ENCODE measurements at regions not wholly inside any gene's neighbourhood (a gene's known extent, or its start where the extent isn't known, plus 50 kb on each side); places are given as distances from the start of the nearest gene placed in this dataset.

DNA sequence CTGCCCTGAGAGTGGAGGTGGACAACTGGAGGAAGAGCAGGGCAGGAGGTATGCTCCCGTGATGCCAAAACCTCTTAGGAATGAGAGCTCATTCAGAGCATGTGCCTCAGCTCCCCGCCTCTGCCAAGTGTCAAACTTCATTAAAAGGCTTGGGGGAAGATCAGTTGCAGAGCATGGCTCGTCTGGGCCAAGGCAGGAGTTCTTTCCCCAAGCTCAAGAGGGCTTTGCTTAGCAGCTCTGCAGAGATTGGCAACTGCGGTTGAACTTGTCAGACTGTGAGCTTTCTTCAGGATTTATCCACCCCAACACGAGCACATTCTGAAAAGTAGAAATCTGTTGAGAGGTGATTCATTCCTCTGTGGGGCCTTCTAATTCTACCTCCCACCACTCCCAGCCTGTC is 248.1 kb downstream of the HS3ST3A1 start:
- no peak for DNase-seq (ENCODE audit: low read depth in 2 of 2)

DNA sequence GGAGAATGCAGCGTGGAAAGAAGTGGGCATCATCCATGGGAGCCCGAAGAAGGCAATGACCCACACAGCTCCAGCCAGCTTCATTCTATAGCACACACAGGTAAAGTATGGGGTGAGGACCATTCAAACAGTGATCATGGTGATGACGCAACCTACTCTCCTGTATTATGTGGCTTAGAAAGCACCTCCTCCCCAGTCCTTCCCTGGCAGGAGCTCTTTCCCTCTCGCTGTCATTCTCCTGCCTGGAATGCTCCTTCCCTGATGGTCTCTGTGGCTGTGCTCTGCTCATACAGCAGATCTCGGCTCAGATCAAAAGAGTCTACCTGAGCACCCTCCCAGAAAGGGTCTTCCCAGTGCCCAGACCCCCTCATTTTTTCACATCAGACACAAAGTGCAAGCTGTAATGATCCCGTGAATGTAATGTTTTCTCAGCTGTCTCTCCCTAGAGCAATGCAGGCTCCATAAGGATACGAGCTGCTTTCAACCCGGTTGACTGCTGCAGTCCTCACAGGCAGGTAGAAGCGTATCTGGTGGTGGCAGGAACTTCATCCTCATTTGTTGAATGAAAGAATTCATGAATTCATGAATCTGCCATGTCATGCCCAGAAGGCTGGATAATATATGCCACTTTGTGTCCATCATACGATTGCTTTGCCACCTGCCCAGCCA is 248.8 kb downstream of the HS3ST3A1 start:
- DNase-seq (ENCODE audit: low read depth in 2 of 2) = no peak

DNA sequence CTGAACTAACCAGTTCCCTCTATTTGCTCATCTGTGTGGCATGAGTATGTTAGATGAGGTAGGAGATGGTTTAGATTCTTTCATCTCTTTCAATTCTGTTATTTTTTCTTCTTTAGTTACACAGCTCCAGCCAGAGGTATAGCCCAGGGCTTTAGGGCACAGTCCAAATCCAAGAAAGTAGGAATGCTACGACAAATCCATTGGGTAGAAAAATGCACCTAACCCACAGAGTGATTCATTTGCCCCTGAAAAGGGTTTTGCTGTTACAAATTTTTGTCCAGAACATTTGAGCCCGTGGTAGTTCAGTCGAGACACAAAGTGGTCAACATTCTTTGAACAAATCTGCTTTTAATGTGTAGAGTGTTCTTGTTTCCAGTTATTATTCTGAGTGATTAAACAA is 250.7 kb downstream of the HS3ST3A1 start:
- DNase-seq (ENCODE audit: low read depth in 2 of 2) = no peak

DNA sequence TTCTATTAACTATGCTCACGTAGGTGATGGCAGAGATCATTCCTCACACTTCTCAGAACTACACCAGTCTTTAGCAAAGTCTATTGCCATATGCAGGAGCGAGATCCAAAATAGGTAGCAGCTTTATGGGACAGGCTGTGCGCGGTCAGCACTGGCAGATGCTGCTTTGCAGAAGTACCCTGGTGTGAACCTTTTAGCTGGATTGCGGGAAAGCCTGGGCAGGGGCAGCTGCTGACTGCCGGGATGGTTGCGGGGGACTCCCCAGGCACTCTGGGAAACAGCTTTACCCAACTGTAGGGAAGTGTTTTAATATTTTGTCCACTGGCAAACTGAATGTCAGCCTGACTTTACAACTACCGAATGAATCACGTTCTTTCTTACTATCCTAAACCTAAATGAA is 251.3 kb downstream of the HS3ST3A1 start:
- no peak for DNase-seq (ENCODE audit: low read depth in 2 of 2)

DNA sequence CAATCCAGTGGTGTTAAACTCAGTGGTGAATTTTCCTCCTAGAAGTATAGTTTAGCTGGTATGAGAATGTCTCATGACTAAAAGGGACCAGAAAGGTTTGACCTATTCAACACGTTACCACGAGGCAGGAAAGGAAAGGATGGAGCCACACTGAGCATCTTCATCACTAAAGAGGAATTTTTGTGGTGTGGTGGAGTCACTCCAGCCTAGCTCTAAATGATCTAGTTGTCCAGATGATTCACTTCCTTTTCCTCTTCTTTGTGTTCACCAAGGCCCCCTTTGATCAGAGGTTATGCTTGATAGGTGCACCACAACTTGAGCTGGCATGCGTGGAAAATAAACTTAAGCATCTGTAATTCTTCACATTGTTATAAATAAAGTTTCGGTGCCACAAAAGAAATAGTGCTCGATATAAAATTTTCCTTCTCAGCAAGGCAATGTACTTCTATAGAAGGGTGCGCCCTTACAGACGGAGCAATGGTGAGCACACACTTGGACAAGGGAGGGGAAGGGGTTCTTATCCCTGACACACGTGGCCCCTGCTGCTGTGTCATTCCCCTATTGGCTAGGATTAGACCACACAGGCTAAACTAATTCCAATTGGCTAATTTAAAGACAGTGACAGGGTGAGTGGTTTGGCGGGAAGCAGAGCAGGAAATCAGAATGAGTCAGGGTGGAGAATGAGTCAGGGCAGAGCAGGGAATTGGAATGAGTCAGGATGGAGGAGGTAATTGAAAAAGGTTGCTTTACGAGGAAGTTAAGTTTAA is 254.6 kb downstream of the HS3ST3A1 start:
- DNase-seq (ENCODE audit: low read depth in 2 of 2) = no peak

DNA sequence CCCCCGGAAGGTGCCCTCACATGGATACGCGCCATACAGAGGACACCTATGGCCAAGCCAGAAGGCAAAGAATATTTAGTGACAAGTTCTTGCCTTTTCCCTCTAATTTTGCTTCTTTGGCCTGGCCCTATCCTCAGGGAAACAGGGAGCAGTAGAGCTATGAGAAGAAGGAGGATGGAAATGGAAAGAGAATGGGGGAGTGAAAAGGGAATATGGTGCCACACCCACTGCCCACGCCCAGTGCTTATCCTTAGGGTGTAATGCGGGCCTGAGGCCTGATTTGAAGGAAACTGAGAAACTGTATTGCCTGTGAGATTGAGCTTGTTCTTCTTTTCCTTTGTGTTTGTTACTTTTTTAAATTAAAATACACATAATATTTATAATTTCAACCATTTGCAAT is 255.1 kb downstream of the HS3ST3A1 start:
- no peak for DNase-seq (ENCODE audit: low read depth in 2 of 2)

DNA sequence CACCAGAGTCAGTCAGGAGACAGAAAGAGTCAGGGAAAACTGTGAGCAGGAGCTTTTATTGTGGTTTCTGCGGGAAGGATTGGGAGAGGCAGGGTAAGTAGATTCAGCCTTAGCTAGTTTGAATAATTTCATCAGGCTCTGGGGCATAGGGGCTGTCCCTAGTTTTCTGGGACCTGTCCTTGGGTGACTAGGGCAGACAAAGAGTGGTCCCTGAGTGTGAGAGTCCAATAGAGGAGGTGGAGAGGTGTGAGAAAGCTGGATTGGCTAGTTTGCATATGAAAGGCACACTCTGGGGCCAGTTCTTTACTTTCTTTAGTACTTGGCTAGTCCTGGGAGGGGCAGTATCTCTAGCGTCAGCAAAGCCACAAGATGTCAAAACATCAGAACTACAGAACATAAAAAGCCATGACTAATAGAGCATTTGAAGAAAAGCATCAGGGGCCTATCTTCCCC is 255.6 kb downstream of the HS3ST3A1 start:
- DNase-seq (ENCODE audit: low read depth in 2 of 2) = no peak

DNA sequence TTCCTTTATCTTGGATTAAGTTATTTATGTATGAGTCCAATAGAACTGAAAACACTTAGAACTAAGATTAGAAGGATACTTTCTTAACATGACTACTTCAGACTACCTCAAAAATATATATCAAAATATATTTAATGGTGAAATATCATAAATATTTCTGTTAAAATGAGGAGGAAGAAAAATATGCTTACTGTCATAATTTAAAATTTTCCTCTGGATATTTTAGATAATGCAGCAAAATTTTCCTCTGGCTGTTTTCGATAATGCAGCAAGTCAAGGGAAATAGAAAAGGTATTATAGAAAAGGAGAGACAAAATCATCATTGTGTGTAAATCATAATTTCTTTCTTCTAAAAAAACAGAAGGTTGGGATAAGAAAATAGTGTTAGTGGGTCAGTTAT is 263.3 kb downstream of the HS3ST3A1 start:
- no peak for DNase-seq (ENCODE audit: low read depth in 2 of 2)

DNA sequence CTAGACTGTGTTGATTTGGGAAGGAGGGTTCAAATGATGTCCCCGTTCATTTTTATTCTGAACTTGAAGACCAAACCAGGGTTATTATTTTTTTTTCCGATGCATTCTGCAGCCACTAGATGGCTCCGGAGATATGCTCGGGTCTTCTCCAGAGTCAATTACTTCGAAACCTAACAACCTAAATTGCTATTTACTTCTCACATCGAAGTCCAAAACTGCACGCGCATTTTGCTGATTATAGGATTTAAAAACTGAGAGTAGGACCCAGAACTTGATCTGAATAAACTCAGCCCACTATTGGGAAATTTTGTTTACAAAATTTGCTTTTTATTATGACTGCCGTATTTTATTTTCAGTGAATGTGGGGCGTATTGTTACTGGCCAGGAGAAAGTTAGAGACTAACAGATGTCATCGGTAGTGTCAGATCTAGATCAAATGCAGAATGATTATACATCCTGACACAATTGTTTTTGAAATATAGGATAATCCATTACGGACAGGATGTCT is 263.8 kb downstream of the HS3ST3A1 start:
- no peak for DNase-seq (ENCODE audit: low read depth in 2 of 2)

DNA sequence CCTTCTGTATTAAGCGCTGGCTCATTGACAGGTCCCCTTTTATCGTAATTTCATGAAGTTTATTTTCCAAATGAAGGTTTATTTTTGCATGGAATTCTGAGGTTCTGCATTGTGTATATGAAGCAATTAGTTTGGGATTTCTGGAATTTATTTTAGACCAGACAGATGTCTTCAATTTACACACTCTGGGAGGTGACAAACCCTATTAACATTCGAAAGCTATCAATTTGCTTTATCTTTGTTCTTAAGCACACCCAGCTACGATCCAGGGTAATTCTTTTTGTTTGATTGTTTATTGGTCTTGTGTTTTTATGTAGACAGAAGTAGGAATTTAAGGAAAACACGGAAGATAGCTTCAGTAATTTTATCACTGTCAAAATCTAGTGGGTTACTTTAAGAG is 264.6 kb downstream of the HS3ST3A1 start:
- no peak for DNase-seq (ENCODE audit: low read depth in 2 of 2)

DNA sequence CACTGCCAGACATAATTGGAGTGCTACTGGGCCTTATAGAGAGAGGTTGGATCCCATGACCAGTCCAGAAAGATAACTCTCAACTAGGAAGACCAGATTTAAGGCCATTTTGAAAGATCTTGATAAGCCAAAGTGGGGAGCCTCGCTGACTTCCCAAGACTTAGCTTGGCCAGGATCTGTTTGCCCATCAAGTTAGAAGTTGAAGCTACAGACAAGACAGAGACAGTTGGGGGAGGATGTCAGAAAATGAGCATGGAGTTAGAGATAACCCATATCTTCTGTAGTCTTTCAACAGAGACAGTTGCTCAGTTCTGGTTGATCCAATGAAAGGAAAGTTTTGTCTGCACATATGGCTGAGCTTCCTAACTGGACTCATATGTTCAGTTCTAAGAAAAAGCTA is 267.4 kb downstream of the HS3ST3A1 start:
- DNase-seq (ENCODE audit: low read depth in 2 of 2) = no peak

DNA sequence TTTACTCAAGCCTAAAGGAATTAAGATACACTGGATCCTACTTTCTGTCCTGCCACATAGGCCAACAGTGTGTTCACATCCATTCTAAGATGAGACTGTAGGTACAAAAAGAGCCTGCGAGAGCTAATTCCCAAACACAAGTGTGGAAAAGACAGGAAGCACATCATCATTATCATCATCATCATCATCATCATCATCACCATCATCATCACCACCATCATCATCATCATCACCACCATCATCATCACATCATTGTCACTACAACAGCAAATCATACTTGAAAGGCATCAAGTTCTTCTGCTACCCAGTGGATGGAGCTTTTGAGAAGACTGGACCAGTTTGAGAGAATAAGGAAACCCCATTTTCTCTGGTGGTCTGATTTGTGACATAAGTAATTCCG is 268.1 kb downstream of the HS3ST3A1 start:
- DNase-seq (ENCODE audit: low read depth in 2 of 2) = no peak

DNA sequence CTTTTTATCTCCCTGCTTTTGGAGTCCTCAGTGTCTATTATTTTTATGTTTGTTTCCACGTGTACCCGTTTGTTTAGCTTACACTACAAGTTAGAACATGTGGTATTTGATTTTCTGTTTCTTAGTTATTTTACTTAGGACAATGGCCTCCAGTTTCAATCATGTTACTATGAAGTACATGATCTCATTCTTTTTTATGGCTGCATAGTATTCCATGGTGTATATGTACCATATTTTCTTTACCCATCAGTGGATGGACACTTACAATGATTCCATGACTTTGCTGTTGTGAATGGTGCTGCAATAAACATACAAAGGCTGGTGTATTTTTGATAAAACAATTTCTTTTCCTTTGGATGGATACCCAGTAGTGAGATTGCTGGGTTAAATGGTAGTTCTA is 269.5 kb downstream of the HS3ST3A1 start:
- DNase-seq (ENCODE audit: low read depth in 2 of 2) = no peak

DNA sequence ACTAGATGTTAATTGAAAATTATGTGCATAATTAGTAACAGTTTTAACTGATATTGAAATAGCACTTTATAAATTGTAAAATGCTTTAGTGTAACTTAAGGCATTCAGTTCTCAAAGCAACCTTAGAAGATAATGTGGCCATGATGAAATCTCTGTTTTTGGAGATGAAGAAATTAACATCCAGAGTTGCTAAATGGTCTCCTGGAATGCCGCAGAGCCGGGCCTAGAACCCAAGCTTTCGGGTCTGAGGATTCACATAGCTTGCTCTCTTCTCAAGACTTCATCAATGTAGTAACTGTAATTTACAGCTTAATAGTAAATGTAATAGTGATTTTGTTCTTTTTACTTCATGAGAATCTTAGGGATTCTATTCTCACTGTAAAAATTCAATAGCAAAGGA is 272.3 kb downstream of the HS3ST3A1 start:
- no peak for DNase-seq (ENCODE audit: low read depth in 2 of 2)

DNA sequence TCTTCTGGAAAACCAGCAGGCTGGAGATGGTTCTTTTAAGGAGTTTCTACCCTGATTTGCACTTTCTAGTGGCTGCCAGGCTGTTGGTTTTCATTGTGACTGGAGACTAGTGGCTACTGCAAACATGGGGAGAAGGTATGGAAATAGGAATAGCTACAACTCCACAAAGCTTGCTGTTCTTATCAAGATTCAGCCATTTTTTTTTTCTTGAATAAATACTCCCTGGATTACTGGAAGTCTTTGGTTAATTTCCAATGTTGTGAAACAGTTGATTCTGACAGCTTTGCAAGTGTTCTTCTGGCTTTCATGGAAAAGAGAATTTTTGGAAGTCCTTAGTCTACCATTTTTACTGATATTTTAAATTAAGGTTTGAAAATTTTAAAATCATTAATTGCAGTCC is 277.7 kb downstream of the HS3ST3A1 start:
- DNase-seq (ENCODE audit: low read depth in 2 of 2) = no peak

DNA sequence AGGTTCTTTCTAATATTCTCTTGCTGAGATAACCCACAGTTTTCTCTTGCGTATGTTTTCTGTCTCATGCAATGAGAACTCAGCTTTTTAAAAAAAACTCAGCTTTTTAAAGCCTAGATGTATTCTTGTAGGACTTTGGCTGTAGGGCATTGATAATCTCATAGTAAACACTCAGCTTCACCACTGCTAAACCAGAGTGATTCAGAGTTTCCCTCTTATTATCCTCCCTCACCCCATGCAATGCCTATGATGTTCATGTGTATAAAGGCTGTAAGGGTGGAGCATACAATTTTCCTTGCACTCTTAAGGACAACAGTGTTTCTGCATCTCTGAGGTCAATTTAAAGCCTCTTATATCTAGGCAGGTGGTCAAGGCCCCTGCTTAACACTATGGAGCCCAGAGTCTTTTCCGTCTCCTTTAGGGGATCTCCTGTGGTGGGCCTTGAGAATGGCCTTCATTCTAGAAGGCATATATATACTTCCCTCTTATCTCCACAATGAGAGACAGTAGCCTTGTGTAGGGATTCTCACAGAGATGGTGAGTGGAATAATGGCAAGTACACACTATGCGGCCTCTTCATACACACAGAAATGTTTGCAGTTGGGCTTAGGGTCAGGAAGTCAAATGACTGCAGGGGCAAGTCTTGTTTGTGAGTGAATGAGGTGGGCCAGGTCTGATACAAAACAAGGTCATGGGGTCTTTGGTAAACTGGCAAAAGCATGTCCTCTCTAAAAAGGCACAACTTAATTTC is 279.6 kb downstream of the HS3ST3A1 start:
- no peak for DNase-seq (ENCODE audit: low read depth in 2 of 2)

DNA sequence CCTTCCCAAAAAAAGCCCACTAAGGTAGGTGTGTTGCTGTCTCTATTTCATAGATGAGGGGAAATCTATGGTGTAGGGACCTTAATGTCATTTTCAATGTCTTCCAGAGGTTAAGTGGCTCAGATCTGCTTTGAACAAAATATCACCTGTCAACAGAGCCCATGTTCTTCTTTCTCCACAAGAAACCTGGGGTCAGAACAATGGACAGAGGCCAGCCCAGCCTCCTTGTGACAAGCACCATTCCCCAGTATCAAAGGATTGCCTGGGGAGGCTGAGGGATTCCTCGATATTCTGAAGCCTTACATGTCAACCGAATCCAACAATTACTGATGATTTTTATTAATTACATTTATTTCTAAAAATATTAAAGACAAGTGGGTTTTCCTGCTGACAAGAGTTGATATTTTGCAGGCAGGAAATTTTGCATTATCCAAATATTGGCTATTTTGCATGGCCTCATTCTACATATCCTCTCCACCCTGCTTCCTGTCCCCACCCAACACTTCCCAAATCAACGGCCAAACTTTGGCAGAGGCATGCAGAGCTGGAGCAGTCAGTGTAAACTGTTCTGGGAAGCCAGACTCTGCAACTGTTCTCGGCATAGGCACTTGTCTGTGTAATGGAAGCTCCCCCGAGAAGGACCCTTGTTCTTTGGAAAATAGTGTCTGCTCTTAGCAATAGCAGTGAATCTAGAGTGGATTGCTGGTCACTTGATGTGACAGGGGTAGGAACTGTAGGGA is 281.5 kb downstream of the HS3ST3A1 start:
- no peak for DNase-seq (ENCODE audit: low read depth in 2 of 2)

DNA sequence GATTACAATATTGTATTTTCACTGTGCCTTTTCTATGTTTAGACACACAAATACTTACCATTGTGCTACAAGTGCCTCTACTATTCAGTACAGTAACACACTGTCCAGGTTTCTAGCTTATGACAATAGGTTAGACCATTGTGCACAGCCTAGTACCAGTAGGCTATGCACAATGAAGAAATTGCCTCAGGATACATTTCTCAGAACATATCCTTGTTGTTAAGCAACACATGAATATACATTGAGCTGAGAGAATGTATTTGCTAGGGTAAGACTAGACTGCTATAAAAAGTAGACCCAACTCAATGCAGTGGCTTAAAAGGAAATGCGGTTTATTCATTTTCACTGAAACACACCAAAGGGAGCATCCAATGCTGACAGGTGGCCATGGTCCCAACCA is 285.1 kb downstream of the HS3ST3A1 start:
- no peak for DNase-seq (ENCODE audit: low read depth in 2 of 2)

DNA sequence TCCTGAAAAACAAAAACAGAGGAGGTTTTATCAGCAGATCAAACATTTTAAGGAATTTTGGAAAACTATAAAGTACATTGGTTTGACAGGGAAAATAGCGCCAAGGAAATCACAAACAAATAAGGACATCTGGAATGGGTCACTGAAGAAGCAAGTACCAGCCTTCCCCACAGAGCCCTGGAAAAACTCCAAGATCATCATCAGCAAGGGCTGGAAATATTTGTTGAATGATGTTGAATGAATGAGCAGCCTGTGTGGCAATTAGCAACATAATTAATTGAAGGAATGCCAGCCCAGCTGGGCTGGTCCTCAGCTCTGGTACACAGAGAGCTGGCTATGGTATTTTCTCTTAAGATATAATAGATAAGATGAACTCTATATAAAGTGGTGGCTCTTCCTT is 290.4 kb downstream of the HS3ST3A1 start:
- no peak for DNase-seq (ENCODE audit: low read depth in 2 of 2)

DNA sequence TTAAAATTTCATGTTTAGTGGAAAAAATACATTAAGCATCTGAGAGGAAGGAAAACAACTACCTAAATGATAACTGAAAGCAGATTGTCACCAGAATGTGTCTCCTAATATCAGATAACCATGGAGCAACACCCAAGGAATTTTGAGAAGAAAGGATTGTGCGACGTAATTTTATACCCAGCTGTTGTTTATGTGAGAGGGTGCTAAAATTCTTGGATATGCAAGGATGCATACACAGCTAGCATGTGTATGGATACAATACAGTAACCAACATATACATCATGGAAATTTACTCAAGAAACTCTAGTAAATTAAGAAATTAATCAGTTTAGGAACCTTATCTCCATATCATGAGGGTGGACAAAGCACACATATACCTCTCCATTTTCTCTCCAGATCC is 290.9 kb downstream of the HS3ST3A1 start:
- DNase-seq (ENCODE audit: low read depth in 2 of 2) = no peak

DNA sequence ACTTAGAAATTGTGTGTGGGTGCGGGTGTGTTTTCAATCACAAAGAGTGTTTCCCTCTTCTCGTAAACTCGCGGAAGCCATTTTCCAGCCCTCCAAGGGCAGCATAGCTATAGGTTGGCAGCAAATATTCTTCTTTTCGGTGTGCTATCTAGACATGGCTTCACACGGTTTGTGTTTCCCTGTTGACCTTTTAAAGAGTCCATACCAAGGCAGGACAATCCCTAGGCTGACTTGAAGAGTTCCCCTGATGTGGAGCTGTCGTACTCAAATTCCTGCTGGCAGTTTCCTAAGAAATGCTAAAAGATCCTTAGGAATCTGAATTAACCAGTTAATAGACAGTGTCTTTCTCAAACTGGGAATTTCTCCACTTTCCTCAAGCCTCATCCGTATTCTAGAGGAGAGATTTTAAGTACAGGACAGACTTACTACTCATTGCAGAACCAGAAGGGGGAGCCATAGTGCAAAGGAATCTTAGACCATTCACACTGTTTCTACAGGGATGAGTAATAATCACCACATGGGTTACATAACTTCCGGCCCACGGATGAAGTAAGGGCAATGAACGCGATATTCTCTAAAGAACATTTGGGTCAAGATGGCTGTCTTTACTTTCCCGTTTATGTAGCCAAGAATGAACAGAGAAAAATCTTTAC is 288.6 kb upstream of the ELAC2 start:
- no peak for DNase-seq (ENCODE audit: low read depth in 2 of 2)
